ENCODE measurements at regions not wholly inside any gene's neighbourhood (a gene's known extent, or its start where the extent isn't known, plus 50 kb on each side); places are given as distances from the start of the nearest gene placed in this dataset.

DNA sequence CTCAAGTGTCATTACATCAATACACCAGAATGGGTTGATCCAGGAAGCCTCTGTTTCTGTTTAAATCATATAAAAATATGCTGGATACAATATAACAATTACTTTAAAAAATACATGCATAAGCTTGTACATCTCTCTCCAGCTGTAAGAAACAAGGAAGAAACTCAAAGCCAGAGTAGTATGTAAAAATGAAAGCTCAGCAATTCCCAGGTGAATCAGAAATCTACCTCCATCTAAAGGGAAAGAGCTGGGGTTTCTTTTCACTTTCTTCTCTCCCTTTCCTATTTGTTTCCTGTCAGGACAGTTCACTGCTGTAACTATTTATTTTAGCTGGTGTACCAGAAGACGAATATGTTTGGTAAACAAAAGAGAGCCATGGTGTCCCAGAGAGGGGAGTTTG, 301.0 kb upstream of the C1orf87 start:
- Mint-ChIP-seq H3K27ac (no peak overlapping the region), H3K36me3 (no peaks in the 10 kb centered on the region), H3K9me3 (peaks cover 19 to 25% (median 22%) of the 10 kb centered on the region in 3 donors), H3K4me3 (no peak overlapping the region), H3K27me3 (peaks cover 0 to 7% of the 10 kb centered on the region in 2 donors), H3K4me1 (no peaks in the 10 kb centered on the region)
- Histone ChIP-seq H3K27me3 (replicated peaks in 1 of 2; ENCODE audit: control insufficient read depth in 2 of 2, extremely low read depth in 1 of 2, insufficient read depth in 2 of 2, low read length in 1 of 2) (no peaks in the 10 kb centered on the region), H3K36me3 (ENCODE audit: control insufficient read depth in 2 of 2, extremely low read depth in 1 of 2, insufficient read depth in 1 of 2, low read length in 1 of 2) (no peaks in the 10 kb centered on the region), H3K4me1 (ENCODE audit: control insufficient read depth in 1 of 2, extremely low read depth in 1 of 2, insufficient read depth in 2 of 2, low read length in 2 of 2) (no peaks in the 10 kb centered on the region), H3K4me3 (ENCODE audit: control insufficient read depth in 1 of 2, extremely low read depth in 1 of 2, low read length in 1 of 2) (no peak overlapping the region), H3K9me3 (no peaks in the 10 kb centered on the region), H3K27ac (ENCODE audit: low read length) (no peak overlapping the region)
- no peak for ATAC-seq (replicated peaks in 1 of 4)
- CTCF ChIA-PET, result no interaction called here
- DNase-seq, result no peak
- POLR2A ChIA-PET, result no interaction called here
- 60% methylated on average over 1 of the region's 1 CpG for WGBS (ENCODE audit: insufficient coverage)

DNA sequence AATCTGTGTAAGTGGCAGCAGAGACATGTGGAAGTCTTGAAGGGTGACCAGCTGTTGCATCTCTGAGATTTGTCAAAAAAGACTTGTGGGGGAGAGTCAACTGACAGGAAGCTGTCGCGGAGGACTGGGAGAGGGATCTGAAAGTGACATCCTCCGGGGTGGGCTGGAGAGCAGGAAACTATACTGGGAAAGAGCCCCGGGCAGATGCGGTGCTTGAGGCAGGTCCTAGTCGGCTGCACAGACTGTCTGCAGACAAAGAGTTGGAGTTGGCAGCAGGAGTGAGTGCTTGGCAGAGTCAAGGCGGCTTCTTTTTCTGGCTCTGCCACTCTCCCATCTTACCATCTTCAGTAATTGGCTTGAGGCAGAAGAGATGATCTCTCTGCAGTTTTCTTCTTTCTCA, 294.0 kb upstream of the C1orf87 start:
- Histone ChIP-seq H3K27me3 (replicated peaks in 1 of 2; ENCODE audit: control insufficient read depth in 2 of 2, extremely low read depth in 1 of 2, insufficient read depth in 2 of 2, low read length in 1 of 2) (no peaks in the 10 kb centered on the region), H3K27ac (ENCODE audit: low read length) (no peak overlapping the region), H3K4me1 (ENCODE audit: control insufficient read depth in 1 of 2, extremely low read depth in 1 of 2, insufficient read depth in 2 of 2, low read length in 2 of 2) (no peaks in the 10 kb centered on the region), H3K9me3 (no peaks in the 10 kb centered on the region), H3K36me3 (ENCODE audit: control insufficient read depth in 2 of 2, extremely low read depth in 1 of 2, insufficient read depth in 1 of 2, low read length in 1 of 2) (no peaks in the 10 kb centered on the region), H3K4me3 (ENCODE audit: control insufficient read depth in 1 of 2, extremely low read depth in 1 of 2, low read length in 1 of 2) (no peak overlapping the region)
- DNase-seq (no peak), ATAC-seq (replicated peaks in 1 of 4) (no peak)
- no peaks in the 10 kb centered on the region for H3K27me3 Mint-ChIP-seq
- H3K36me3 Mint-ChIP-seq, result no peaks in the 10 kb centered on the region
- 23% methylated on average over 4 of the region's 7 CpGs for WGBS (ENCODE audit: insufficient coverage)
- H3K27ac Mint-ChIP-seq, result no peak overlapping the region
- CTCF ChIA-PET, result no interaction called here
- H3K4me1 Mint-ChIP-seq, result no peaks in the 10 kb centered on the region
- peaks cover 4 to 12% (median 9%) of the 10 kb centered on the region in 3 donors for H3K9me3 Mint-ChIP-seq
- no peak overlapping the region for H3K4me3 Mint-ChIP-seq
- POLR2A ChIA-PET, result no interaction called here

- no peak for ATAC-seq (replicated peaks in 1 of 4)
- H3K4me3 Mint-ChIP-seq, result no peak overlapping the region
- H3K4me1 Mint-ChIP-seq, result no peaks in the 10 kb centered on the region
Observed at GRCh38 chr1:60359431-60359830, 285.9 kb upstream of the C1orf87 start.

GRCh38 chr1:60350531-60350930, 277.0 kb upstream of the C1orf87 start:
- H3K4me3 Mint-ChIP-seq, result no peak overlapping the region
- Histone ChIP-seq H3K27me3 (replicated peaks in 1 of 2; ENCODE audit: control insufficient read depth in 2 of 2, extremely low read depth in 1 of 2, insufficient read depth in 2 of 2, low read length in 1 of 2) (no peaks in the 10 kb centered on the region), H3K27ac (ENCODE audit: low read length) (no peak overlapping the region), H3K4me1 (ENCODE audit: control insufficient read depth in 1 of 2, extremely low read depth in 1 of 2, insufficient read depth in 2 of 2, low read length in 2 of 2) (no peaks in the 10 kb centered on the region), H3K9me3 (no peaks in the 10 kb centered on the region), H3K36me3 (ENCODE audit: control insufficient read depth in 2 of 2, extremely low read depth in 1 of 2, insufficient read depth in 1 of 2, low read length in 1 of 2) (no peaks in the 10 kb centered on the region), H3K4me3 (ENCODE audit: control insufficient read depth in 1 of 2, extremely low read depth in 1 of 2, low read length in 1 of 2) (no peak overlapping the region)
- H3K27me3 Mint-ChIP-seq, result no peaks in the 10 kb centered on the region
- no peak for ATAC-seq (replicated peaks in 1 of 4)
- H3K36me3 Mint-ChIP-seq, result no peaks in the 10 kb centered on the region
- H3K27ac Mint-ChIP-seq, result no peak overlapping the region
- no peak for DNase-seq
- ChIA-PET POLR2A (no interaction called here), CTCF (no interaction called here)
- H3K9me3 Mint-ChIP-seq, result peaks cover 0 to 4% (median 4%) of the 10 kb centered on the region in 3 donors
- no peaks in the 10 kb centered on the region for H3K4me1 Mint-ChIP-seq

More at GRCh38 chr1:60359431-60359830, 285.9 kb upstream of the C1orf87 start:
- Histone ChIP-seq H3K27ac (ENCODE audit: low read length) (no peak overlapping the region), H3K27me3 (replicated peaks in 1 of 2; ENCODE audit: control insufficient read depth in 2 of 2, extremely low read depth in 1 of 2, insufficient read depth in 2 of 2, low read length in 1 of 2) (no peaks in the 10 kb centered on the region), H3K4me1 (ENCODE audit: control insufficient read depth in 1 of 2, extremely low read depth in 1 of 2, insufficient read depth in 2 of 2, low read length in 2 of 2) (no peaks in the 10 kb centered on the region), H3K36me3 (ENCODE audit: control insufficient read depth in 2 of 2, extremely low read depth in 1 of 2, insufficient read depth in 1 of 2, low read length in 1 of 2) (no peaks in the 10 kb centered on the region), H3K4me3 (ENCODE audit: control insufficient read depth in 1 of 2, extremely low read depth in 1 of 2, low read length in 1 of 2) (no peak overlapping the region), H3K9me3 (no peaks in the 10 kb centered on the region)
- no peak for DNase-seq
- H3K27me3 Mint-ChIP-seq, result no peaks in the 10 kb centered on the region
- no peak overlapping the region for H3K27ac Mint-ChIP-seq
- no peaks in the 10 kb centered on the region for H3K36me3 Mint-ChIP-seq
- ChIA-PET CTCF (no interaction called here), POLR2A (no interaction called here)
- H3K9me3 Mint-ChIP-seq, result peaks cover 3 to 4% (median 4%) of the 10 kb centered on the region in 3 donors
- WGBS (ENCODE audit: insufficient coverage), result 100% methylated on average over 1 of the region's 3 CpGs

- no peak for DNase-seq
- Histone ChIP-seq H3K4me1 (ENCODE audit: control insufficient read depth in 1 of 2, extremely low read depth in 1 of 2, insufficient read depth in 2 of 2, low read length in 2 of 2) (no peaks in the 10 kb centered on the region), H3K9me3 (no peaks in the 10 kb centered on the region), H3K27me3 (replicated peaks in 1 of 2; ENCODE audit: control insufficient read depth in 2 of 2, extremely low read depth in 1 of 2, insufficient read depth in 2 of 2, low read length in 1 of 2) (no peaks in the 10 kb centered on the region), H3K27ac (ENCODE audit: low read length) (no peak overlapping the region), H3K4me3 (ENCODE audit: control insufficient read depth in 1 of 2, extremely low read depth in 1 of 2, low read length in 1 of 2) (no peak overlapping the region), H3K36me3 (ENCODE audit: control insufficient read depth in 2 of 2, extremely low read depth in 1 of 2, insufficient read depth in 1 of 2, low read length in 1 of 2) (no peaks in the 10 kb centered on the region)
- ChIA-PET POLR2A (no interaction called here), CTCF (no interaction called here)
- Mint-ChIP-seq H3K4me1 (no peaks in the 10 kb centered on the region), H3K36me3 (no peaks in the 10 kb centered on the region), H3K9me3 (peaks cover 0 to 4% (median 0%) of the 10 kb centered on the region in 3 donors), H3K4me3 (no peak overlapping the region), H3K27me3 (no peaks in the 10 kb centered on the region), H3K27ac (no peak overlapping the region)
- no peak for ATAC-seq (replicated peaks in 1 of 4)
- 83% methylated on average over 1 of the region's 1 CpG for WGBS (ENCODE audit: insufficient coverage)
Observed at GRCh38 chr1:60348884-60349283, 275.3 kb upstream of the C1orf87 start.

GRCh38 chr1:60345621-60346020, 272.1 kb upstream of the C1orf87 start:
- no peaks in the 10 kb centered on the region for H3K4me1 ChIP-seq (ENCODE audit: control insufficient read depth in 1 of 2, extremely low read depth in 1 of 2, insufficient read depth in 2 of 2, low read length in 2 of 2)
- ATAC-seq (replicated peaks in 1 of 4) (no peak), DNase-seq (no peak)
- no peak overlapping the region for H3K4me3 Mint-ChIP-seq
- H3K36me3 ChIP-seq (ENCODE audit: control insufficient read depth in 2 of 2, extremely low read depth in 1 of 2, insufficient read depth in 1 of 2, low read length in 1 of 2), result no peaks in the 10 kb centered on the region
- H3K9me3 Mint-ChIP-seq, result peaks cover 0 to 6% (median 5%) of the 10 kb centered on the region in 3 donors
- CTCF ChIA-PET, result no interaction called here
- H3K27me3 Mint-ChIP-seq, result no peaks in the 10 kb centered on the region
- no peaks in the 10 kb centered on the region for H3K9me3 ChIP-seq
- POLR2A ChIA-PET, result no interaction called here
- no peaks in the 10 kb centered on the region for H3K27me3 ChIP-seq (replicated peaks in 1 of 2; ENCODE audit: control insufficient read depth in 2 of 2, extremely low read depth in 1 of 2, insufficient read depth in 2 of 2, low read length in 1 of 2)
- H3K27ac Mint-ChIP-seq, result no peak overlapping the region
- no peak overlapping the region for H3K27ac ChIP-seq (ENCODE audit: low read length)
- no peaks in the 10 kb centered on the region for H3K4me1 Mint-ChIP-seq
- WGBS (ENCODE audit: insufficient coverage), result no CpG with 5 or more reads among the region's 1 CpG
- no peak overlapping the region for H3K4me3 ChIP-seq (ENCODE audit: control insufficient read depth in 1 of 2, extremely low read depth in 1 of 2, low read length in 1 of 2)
- no peaks in the 10 kb centered on the region for H3K36me3 Mint-ChIP-seq

GRCh38 chr1:60345049-60345448, 271.5 kb upstream of the C1orf87 start:
- Histone ChIP-seq H3K27ac (ENCODE audit: low read length) (no peak overlapping the region), H3K9me3 (no peaks in the 10 kb centered on the region), H3K27me3 (replicated peaks in 1 of 2; ENCODE audit: control insufficient read depth in 2 of 2, extremely low read depth in 1 of 2, insufficient read depth in 2 of 2, low read length in 1 of 2) (no peaks in the 10 kb centered on the region), H3K4me3 (ENCODE audit: control insufficient read depth in 1 of 2, extremely low read depth in 1 of 2, low read length in 1 of 2) (no peak overlapping the region), H3K4me1 (ENCODE audit: control insufficient read depth in 1 of 2, extremely low read depth in 1 of 2, insufficient read depth in 2 of 2, low read length in 2 of 2) (no peaks in the 10 kb centered on the region), H3K36me3 (ENCODE audit: control insufficient read depth in 2 of 2, extremely low read depth in 1 of 2, insufficient read depth in 1 of 2, low read length in 1 of 2) (no peaks in the 10 kb centered on the region)
- Mint-ChIP-seq H3K4me1 (no peaks in the 10 kb centered on the region), H3K27ac (no peak overlapping the region), H3K36me3 (no peaks in the 10 kb centered on the region), H3K27me3 (no peaks in the 10 kb centered on the region), H3K4me3 (no peak overlapping the region), H3K9me3 (peaks cover 0 to 6% (median 5%) of the 10 kb centered on the region in 3 donors)
- ChIA-PET POLR2A (no interaction called here), CTCF (no interaction called here)
- ATAC-seq (replicated peaks in 1 of 4), result no peak
- no CpG with 5 or more reads among the region's 4 CpGs for WGBS (ENCODE audit: insufficient coverage)
- no peak for DNase-seq
